Endothelial cell of umbilical vein (primary cell): ENCODE measurements at regions not wholly inside any gene's neighbourhood (a gene's known extent, or its start where the extent isn't known, plus 50 kb on each side); places are given as distances from the start of the nearest gene placed in this dataset.

Experiments
- BruUV-seq: library from RNA; stranded (reverse); fragments of 400-500 nt; replicated peaks from 2 replicates; lab custom pipeline; 2021; lab: Mats Ljungman, UMichigan
- CTCF ChIA-PET: fragments of 300-600, 350-600 bp; sonication (Branson Sonifier 250); formaldehyde crosslinking; loops from one replicate; lab custom pipeline; 2021; ENCODE audit warnings: antibody characterized with exemption, inconsistent platforms; lab: Charles Lee
- POLR2A ChIA-PET: fragments of 300-600, 350-600 bp; sonication (Branson Sonifier 250); formaldehyde crosslinking; loops from one replicate; lab custom pipeline; 2021; ENCODE audit warnings: antibody characterized with exemption, inconsistent platforms; lab: Charles Lee
- DNase-seq: peaks from one replicate; pipeline ENCODE4 v3.0.0-alpha.2; 2011; ENCODE audit warnings: low read depth, low spot score
- FAIRE-seq: peaks from 2 replicates; lab custom pipeline; 2011; peaks lifted over from hg19 to GRCh38; lab: Jason Lieb, UNC
- H2AFZ ChIP-seq: 2 replicates; pipeline ENCODE4 v1.6.0; 2012; ENCODE audit warnings: low read depth, low read length, control low read depth, inconsistent platforms
- H3K27ac ChIP-seq: 2 replicates; pipeline ENCODE4 v1.5.1; 2011; ENCODE audit warnings: low read depth, mild to moderate bottlenecking, control low read depth, low read length, moderate library complexity; ENCODE audit not compliant: insufficient read depth
- H3K27me3 ChIP-seq, 2 experiments: 2 replicates each; pipeline versions ENCODE4 v1.6.0 to v1.6.1; 2011; ENCODE audit warnings: low read length in 2 of 2, mixed read lengths in 1 of 2; ENCODE audit not compliant: control insufficient read depth in 2 of 2, insufficient read depth in 2 of 2
- H3K36me3 ChIP-seq, 2 experiments: 2 replicates in 1 of 2; 3 replicates in 1 of 2; pipeline ENCODE4 v1.5.1; 2011; ENCODE audit warnings: low read length in 2 of 2, mild to moderate bottlenecking in 1 of 2, moderate library complexity in 1 of 2; ENCODE audit not compliant: control insufficient read depth in 2 of 2, insufficient read depth in 2 of 2; ENCODE audit errors: extremely low read depth in 1 of 2
- H3K4me1 ChIP-seq: 3 replicates; pipeline ENCODE4 v1.5.1; 2011; ENCODE audit warnings: mild to moderate bottlenecking, low read length; ENCODE audit not compliant: control insufficient read depth, insufficient read depth; ENCODE audit errors: extremely low read depth
- H3K4me2 ChIP-seq: 2 replicates; pipeline ENCODE4 v1.6.1; 2011; ENCODE audit warnings: low read length, control low read depth, mixed read lengths; ENCODE audit not compliant: insufficient read depth
- H3K4me3 ChIP-seq, 3 experiments: fragments of 200-600 bp in 1 of 3; sonication (generic), shearing (Covaris generic) in 1 of 3; replicated peaks in 1 of 3; 2 replicates each; pipeline ENCODE4 v1.5.1; 2011 to 2016; ENCODE audit warnings: control low read depth in 3 of 3, low read length in 3 of 3, mild to moderate bottlenecking in 2 of 3, inconsistent platforms in 1 of 3, low read depth in 1 of 3, moderate library complexity in 1 of 3; ENCODE audit not compliant: insufficient read depth in 1 of 3
- H3K79me2 ChIP-seq: 2 replicates; pipeline ENCODE4 v1.6.0; 2012; ENCODE audit warnings: low read length, inconsistent platforms; ENCODE audit not compliant: control insufficient read depth, insufficient read depth
- H3K9ac ChIP-seq: replicated peaks from 2 replicates; pipeline ENCODE3; 2011; ENCODE audit warnings: low read length, control low read depth; ENCODE audit not compliant: insufficient read depth; ENCODE audit errors: extremely low read depth
- H3K9me1 ChIP-seq: replicated peaks from 3 replicates; pipeline ENCODE4 v1.6.0; 2011; ENCODE audit warnings: mild to moderate bottlenecking, low read length; ENCODE audit not compliant: control insufficient read depth, insufficient read depth; ENCODE audit errors: extremely low read depth
- H3K9me3 ChIP-seq: replicated peaks from 2 replicates; pipeline ENCODE4 v1.5.1; 2012; ENCODE audit warnings: low read length, inconsistent platforms; ENCODE audit not compliant: control insufficient read depth, insufficient read depth
- H4K20me1 ChIP-seq: replicated peaks from 2 replicates; pipeline ENCODE3; 2011; ENCODE audit warnings: mild to moderate bottlenecking, low read length; ENCODE audit not compliant: control insufficient read depth, insufficient read depth; ENCODE audit errors: extremely low read depth
- EZH2 ChIP-seq: IDR thresholded peaks from 2 replicates; pipeline ENCODE4 v1.6.1; 2012; ENCODE audit warnings: borderline replicate concordance, low read depth, mild to moderate bottlenecking, moderate library complexity, low read length, inconsistent platforms; ENCODE audit not compliant: severe bottlenecking
- FOS ChIP-seq: IDR thresholded peaks from 2 replicates; pipeline ENCODE4 v1.6.1; 2011; ENCODE audit warnings: mild to moderate bottlenecking, low read length, moderate library complexity, borderline replicate concordance; ENCODE audit not compliant: insufficient read depth
- GATA2 ChIP-seq: IDR thresholded peaks from 2 replicates; pipeline ENCODE4 v1.7.0; 2011; ENCODE audit warnings: low read depth, mild to moderate bottlenecking, moderate library complexity, mixed read lengths, low read length; ENCODE audit not compliant: insufficient read length, insufficient read depth
- JUN ChIP-seq: IDR thresholded peaks from 2 replicates; pipeline ENCODE4 v1.6.1; 2011; ENCODE audit warnings: borderline replicate concordance, low read depth; ENCODE audit not compliant: insufficient read length, insufficient read depth
- MAX ChIP-seq: IDR thresholded peaks from 2 replicates; pipeline ENCODE4 v1.6.1; 2011; ENCODE audit not compliant: insufficient read depth, insufficient read length
- MYC ChIP-seq: IDR thresholded peaks from one replicate; pipeline ENCODE4 v1.6.1; 2011; ENCODE audit warnings: mild to moderate bottlenecking, low read depth, low read length
- POLR2A ChIP-seq: IDR thresholded peaks from 2 replicates; pipeline ENCODE4 v1.6.1; 2012; ENCODE audit warnings: low read depth, mild to moderate bottlenecking, control low read depth, low read length
- POLR2AphosphoS5 ChIP-seq: IDR thresholded peaks from 2 replicates; pipeline ENCODE4 v1.6.1; 2012; ENCODE audit warnings: low read depth, mild to moderate bottlenecking, control low read depth, low read length, moderate library complexity; ENCODE audit not compliant: insufficient read depth
- dilution Hi-C: fragments of 300-500 bp; cut with MboI; formaldehyde crosslinking; loops from one replicate; pipeline ENCODE4 v1.15.0; 2019; ENCODE audit warnings: low sequenced_read_pairs; ENCODE audit not compliant: extremely low pct_ligation_motif_present
- intact Hi-C: fragments of 100-400 bp; cut with micrococcal nuclease; formaldehyde crosslinking; loops from one replicate; pipeline ENCODE4 v1.10.0; 2022
- TF ChIP-seq, protein P1 (sequence below), 2 donors: IDR thresholded peaks; 1 replicate in 1 of 2; 2 replicates in 1 of 2; pipeline ENCODE4 v1.5.1; 2011; ENCODE audit warnings: low read length in 2 of 2, mild to moderate bottlenecking in 2 of 2, moderate library complexity in 2 of 2, control low read depth in 1 of 2, inconsistent platforms in 1 of 2, low read depth in 1 of 2; ENCODE audit not compliant: insufficient read depth in 1 of 2; ENCODE audit errors: extremely low read depth in 1 of 2

GRCh38 chr2:15718944-15719323, 127.3 kb downstream of the DDX1 start:
- Histone ChIP-seq H3K79me2 (no peaks in the 10 kb centered on the region), H3K9me1 (no peaks in the 10 kb centered on the region), H3K9ac (no peak overlapping the region), H4K20me1 (no peaks in the 10 kb centered on the region), H3K27me3 (no peaks in the 10 kb centered on the region), H3K4me2 (no peak overlapping the region), H3K4me1 (no peaks in the 10 kb centered on the region), H3K4me3 (no peak overlapping the region), H2AFZ (no peak overlapping the region), H3K27ac (no peak overlapping the region), H3K9me3 (no peaks in the 10 kb centered on the region), H3K36me3 (no peaks in the 10 kb centered on the region)
- dilution Hi-C loops: no loop called here
- intact Hi-C loops: no loop called here
- no peak for TF ChIP-seq MYC
- no peak for TF ChIP-seq JUN
- TF ChIP-seq POLR2A: no peak
- TF ChIP-seq FOS: no peak
- TF ChIP-seq MAX: no peak
- no peak for TF ChIP-seq GATA2
- TF ChIP-seq, protein P1, sequence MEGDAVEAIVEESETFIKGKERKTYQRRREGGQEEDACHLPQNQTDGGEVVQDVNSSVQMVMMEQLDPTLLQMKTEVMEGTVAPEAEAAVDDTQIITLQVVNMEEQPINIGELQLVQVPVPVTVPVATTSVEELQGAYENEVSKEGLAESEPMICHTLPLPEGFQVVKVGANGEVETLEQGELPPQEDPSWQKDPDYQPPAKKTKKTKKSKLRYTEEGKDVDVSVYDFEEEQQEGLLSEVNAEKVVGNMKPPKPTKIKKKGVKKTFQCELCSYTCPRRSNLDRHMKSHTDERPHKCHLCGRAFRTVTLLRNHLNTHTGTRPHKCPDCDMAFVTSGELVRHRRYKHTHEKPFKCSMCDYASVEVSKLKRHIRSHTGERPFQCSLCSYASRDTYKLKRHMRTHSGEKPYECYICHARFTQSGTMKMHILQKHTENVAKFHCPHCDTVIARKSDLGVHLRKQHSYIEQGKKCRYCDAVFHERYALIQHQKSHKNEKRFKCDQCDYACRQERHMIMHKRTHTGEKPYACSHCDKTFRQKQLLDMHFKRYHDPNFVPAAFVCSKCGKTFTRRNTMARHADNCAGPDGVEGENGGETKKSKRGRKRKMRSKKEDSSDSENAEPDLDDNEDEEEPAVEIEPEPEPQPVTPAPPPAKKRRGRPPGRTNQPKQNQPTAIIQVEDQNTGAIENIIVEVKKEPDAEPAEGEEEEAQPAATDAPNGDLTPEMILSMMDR (IDR thresholded peaks at IDR 0.05; ENCODE audit: extremely low read depth in 1 of 2, insufficient read depth in 1 of 2, low read depth in 1 of 2, low read length in 2 of 2): no peak
- no peak for TF ChIP-seq EZH2
- no peak for TF ChIP-seq POLR2AphosphoS5
- FAIRE-seq (no peak), DNase-seq (peak; percentile 15)
- ChIA-PET POLR2A (no interaction called here), CTCF (interaction anchor here (0.6 kb wide), 1 partner anchor 950 kb away, joined by 3 read pairs; no protein-coding TSS in a partner anchor)
- BruUV-seq: no TSS peak
